EL (cell line): ENCODE measurements at regions not wholly inside any gene's neighbourhood (a gene's known extent, or its start where the extent isn't known, plus 50 kb on each side); places are given as distances from the start of the nearest gene placed in this dataset.
"Not testable (repeated sequence)": the region's sequence is repeated elsewhere in the genome, so short reads cannot be mapped to it uniquely, and the experiment has no call there.

ENCODE experiments used
- DNase-seq: peaks from one replicate; pipeline ENCODE4 v3.0.0-alpha.2; 2016

- DNase-seq: no peak
Observed at GRCh38 chr16:9597967-9598730, 506.7 kb downstream of the HAPSTR1 start.

GRCh38 chr16:9598731-9599083, 507.3 kb downstream of the HAPSTR1 start:
- no peak for DNase-seq

DNA sequence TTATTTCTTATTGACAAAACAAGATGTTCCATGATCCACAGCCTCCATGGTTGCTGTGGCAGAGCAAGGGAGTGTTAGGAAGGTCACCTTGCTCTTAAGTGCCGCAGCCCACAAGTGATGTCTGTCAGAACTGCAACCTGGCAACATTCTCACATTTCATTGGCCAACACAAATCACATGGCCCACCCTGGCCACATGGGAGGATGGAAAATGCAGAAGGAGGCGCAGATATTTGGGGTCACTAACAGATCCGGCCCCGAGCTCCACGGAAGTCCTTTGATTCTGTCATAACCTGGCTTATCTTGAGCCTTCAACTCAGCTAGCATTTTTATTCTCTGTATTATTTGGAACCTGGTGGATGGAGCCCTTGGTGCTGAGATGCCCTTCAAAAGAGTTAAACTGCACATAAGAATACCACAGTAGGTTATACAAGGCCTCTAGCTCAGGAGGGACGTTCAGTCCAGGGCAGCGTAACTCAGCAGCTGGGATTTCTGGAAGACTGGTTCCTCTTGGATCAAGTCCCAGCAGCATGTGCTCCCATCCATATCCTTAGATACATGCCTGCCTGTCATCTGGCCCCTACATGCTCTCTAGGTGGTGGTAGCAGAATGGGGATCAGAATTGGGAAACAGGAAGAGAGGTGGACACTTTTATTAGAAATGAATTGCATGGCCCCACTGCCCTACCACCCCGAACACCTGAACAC, 508.1 kb downstream of the HAPSTR1 start:
- no peak for DNase-seq

- DNase-seq: no peak
Observed at GRCh38 chr16:9602189-9602588, 510.7 kb downstream of the HAPSTR1 start.

DNA sequence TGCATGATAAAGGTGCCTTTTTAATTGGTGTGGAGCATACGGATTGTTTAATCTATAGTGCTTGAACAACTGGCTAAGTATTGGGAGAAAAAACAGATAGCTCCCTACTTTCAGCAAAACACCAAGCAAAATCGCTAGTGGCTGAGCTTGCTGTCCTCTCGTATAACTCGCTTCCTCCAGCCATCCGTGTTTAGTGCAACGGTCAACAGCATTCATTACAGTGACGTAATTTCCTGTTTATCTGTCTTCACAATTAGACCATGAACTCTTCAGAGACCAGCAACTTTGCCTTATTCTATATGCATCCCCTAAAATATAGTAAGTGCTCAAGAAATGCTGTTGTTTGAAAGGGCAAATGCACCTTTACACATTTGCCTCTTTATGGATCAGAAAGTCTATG, 511.9 kb downstream of the HAPSTR1 start:
- no peak for DNase-seq

DNA sequence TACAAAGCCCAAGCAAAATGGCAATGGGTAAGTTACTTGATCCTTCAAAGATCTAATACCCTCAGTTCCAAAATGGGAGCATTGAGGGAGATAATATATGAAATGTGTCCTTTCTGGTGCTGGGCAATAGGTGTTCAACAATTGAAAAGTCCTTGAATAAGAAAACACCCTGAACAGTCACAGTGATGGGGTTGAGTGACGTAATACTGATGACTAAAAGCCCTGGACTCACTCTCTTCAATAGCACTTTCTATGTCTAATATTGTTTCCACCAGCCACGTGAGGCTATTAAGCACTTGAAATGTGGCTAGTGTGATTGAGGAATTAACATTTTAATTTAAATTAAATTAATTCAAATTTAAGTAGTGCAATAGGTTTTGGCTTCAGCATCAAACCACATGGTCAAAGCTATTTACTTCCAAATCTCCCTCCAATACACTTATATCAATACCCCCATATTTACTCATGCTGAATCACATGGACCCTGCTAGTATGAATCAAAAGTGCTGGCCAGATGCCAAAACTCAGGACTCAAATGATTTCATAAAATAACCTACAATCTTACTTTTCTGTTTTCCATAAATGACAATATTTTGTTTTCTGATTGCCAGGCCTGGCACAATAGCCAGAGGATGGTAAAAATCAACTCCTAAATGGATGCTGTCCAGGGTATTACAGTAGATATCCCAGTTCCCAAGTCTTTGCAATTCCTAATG, 516.2 kb downstream of the HAPSTR1 start:
- no peak for DNase-seq

DNA sequence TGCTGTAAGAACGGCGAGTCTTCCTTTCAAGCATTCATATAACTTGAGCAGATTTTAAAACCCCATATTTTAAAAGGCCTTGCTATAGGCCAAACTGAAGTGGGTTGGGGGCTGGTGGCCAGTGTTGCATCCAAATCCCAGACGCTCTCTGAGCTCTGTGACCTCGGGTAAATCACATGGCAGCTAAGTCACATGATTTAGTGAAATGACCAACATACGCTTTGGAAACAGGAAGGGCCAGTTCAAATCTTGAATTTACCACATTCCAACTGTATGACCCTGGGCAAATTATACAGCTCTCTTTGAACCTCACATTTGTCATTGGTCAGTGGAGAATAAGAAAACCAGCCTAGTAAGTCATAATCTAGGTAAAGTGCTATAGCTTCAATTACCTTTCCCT, 519.3 kb downstream of the HAPSTR1 start:
- no peak for DNase-seq

DNA sequence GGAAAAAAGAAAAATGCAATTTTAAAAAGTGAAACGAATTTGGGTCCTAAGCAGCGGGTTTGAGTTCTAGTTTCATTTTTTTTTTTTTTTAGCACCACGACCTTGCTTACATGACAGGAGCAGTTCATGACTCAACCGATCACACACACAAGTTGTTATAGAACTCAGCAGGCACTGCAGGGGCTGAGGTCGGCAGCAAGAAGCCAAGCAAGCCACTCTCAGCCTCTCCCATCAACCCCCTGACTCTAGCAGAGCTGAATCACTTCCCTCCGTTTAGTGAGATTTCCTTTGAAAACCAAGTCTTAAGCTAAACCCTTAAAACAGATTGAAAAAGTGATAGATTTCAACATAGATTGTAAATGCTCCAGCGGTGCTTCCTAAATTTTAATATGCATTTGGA, 520.8 kb downstream of the HAPSTR1 start:
- DNase-seq: peak; percentile 0

DNA sequence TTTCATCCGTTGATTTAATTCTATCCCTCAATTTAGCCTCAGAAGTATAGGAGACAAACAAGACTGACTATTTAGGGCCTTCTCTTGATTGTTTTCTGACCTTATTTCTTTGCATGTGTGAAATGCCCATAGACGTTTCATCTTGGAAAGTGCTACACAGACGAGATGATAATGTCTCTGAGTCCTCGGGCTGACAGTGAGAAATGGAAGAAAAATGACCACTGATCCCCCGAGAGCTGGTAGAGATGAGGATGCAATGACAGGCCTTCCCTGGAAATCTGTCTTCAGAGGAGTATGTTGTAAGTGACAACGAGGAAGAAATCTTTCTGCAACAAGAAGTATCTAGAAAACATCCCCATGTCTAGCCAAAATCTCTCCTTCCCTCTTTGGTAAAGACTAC, 522.9 kb downstream of the HAPSTR1 start:
- no peak for DNase-seq

DNA sequence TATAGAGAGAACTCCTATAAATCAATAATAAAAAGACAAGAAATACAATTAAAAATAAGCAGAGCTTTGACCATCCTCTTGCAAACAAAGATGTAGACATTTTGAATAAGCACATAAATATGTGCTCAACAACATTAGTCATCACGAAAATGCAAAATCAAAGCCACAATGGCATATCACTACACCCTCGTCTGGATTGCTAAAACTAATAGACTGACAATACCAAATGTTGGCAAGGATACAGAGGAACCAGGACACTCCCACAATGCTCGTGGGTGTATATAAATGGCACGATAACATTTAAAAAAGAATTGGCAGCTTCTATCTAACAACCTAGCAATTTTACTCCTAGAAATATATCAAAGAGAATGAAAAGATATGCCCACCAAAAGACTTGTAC, 530.8 kb downstream of the HAPSTR1 start:
- no peak for DNase-seq

DNA sequence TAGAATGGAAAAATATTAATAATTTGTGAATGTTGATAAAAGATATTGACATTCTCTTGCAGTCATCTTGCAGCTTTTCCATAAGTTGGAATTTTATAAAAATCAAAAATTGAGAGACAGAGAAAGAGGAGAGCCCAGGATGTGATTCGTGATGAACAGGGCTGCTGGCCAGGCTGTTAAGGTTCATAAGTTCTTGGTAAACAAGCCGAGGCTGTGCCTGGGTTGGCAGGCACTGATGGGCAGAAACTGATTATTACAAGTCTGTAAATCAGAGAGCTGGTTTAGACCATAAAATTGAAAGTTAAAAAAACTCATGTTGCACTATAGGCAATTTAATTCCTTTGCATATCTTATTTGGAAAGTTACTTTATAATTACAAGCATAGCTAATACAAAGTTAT, 533.7 kb downstream of the HAPSTR1 start:
- no peak for DNase-seq

- DNase-seq: no peak
Observed at GRCh38 chr16:9627427-9627826, 536.0 kb downstream of the HAPSTR1 start.

GRCh38 chr16:9630119-9630518, 538.7 kb downstream of the HAPSTR1 start:
- no peak for DNase-seq

DNA sequence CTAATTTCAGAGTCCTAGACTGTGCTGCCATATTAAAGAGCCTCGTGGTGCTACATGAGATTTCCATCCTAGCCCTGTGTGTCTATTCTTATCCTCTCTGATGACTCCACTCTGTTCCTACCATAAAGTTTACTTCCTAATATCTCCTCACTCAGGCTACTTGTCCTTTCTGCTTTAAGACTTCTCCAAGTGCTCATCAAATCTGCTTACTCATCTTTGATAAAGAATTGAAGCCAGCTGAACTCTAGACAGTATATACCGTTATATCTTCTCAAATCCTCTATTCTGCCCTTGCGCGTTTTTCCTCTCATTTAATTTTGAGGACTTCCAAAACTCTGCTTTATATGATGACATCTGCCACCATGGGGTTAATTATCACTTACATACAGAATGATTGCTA, 539.5 kb downstream of the HAPSTR1 start:
- DNase-seq: no peak

DNA sequence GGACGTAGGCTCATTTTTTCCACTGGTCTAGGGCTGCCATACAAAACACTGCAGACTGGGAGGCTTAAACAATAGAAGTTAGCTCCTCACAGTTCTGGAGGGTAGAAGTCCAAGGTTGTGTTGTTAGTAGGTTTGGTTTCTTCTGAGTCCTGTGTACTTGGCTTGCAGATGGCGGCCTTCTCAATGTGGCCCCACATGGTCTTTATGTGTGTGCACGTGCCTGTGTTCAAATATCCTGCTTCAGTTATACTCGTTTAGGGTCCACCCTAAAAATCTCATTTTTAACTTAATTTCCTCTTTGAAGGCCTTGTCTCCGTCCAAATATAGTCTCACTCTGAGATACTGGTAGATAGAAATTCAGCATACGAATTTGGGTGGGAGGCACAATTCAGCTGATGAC, 542.4 kb downstream of the HAPSTR1 start:
- no peak for DNase-seq

GRCh38 chr16:9635150-9635720, 543.8 kb downstream of the HAPSTR1 start:
- DNase-seq: not testable (repeated sequence)

DNA sequence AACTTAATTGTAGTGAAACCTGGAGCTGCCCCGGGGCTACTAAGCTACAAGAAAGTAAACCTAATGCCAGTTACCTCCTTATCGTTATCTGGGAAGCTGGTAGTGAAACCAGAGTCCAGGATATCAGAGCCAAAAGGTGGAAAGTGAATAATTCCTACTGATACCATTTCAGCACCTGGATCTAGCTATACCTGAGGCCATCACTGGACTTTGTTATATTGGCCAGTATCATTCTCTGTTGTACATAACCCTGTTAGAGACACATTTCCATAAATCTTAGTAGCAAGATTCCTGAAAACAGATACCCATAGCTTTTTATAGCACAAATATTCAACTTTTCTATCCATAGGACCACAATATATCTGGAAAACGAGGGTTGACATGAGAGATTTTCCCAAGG, 538.0 kb downstream of the GRIN2A start:
- no peak for DNase-seq

- no peak for DNase-seq
Observed at GRCh38 chr16:9645911-9646310, 536.3 kb downstream of the GRIN2A start.

- DNase-seq: peak; percentile 30
Observed at GRCh38 chr16:9647981-9648701, 534.1 kb downstream of the GRIN2A start.

DNA sequence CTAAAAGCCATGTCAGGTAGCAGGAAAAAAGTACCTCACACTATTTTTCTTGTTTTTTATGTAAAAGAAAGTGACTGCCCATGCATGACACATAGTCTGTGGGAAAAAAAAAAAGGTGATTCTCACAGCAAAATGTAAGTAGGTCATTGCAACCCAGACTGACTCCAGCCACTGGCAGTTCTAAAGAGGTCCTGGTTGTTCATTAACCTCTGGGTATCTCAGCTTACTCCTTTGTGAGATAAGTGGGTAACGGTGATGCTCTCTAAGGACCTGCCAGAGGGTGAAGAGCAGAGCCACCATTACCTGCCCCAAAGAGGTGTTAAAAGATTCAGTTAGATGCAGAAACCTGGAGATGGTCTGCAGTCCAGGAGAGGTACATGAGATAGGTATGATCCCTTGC, 531.9 kb downstream of the GRIN2A start:
- DNase-seq: no peak

DNA sequence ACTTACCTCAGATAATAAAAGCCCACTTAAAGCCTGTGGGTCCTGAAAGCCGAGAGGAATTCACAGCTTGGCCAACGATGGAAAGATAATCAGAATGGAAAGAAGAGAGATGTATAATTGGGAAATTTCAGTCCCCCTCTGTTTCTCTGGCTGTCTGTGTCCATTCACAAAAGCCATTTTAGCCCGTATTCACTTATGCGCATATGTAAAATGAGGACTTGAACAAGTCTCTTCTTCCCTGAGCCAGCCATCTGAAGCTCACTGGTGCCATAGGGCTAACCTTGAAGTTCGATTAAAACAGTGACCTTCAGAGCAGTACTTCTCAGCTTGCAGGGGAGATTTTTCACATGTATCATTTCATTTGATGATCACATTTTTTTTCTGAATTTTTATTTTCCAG, 527.2 kb downstream of the GRIN2A start:
- no peak for DNase-seq

GRCh38 chr16:9657641-9658040, 524.6 kb downstream of the GRIN2A start:
- no peak for DNase-seq

DNA sequence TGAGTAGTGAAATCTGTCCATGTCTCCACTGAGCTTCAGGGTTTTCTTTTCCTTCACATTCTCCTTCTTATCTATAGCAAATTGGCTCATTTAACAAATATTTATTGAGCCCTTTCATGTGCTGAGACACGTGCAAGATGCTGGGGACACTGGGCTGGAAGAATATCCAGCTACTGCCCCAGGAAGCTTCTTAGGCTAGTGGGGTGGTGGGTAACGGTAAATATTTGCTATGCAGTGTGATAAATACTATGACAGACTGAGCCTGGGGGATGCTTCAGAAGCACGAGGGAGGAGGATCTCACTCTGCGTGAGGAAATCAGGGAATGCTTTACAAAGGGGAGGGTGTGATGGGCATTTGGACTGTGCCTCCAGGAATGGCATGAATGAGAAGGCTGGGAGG, 524.1 kb downstream of the GRIN2A start:
- DNase-seq: no peak
